NCI-H524 (cell line): ENCODE measurements at regions not wholly inside any gene's neighbourhood (a gene's known extent, or its start where the extent isn't known, plus 50 kb on each side); places are given as distances from the start of the nearest gene placed in this dataset.

Source experiments
- DNase-seq, 2 experiments: peaks; one replicate each; lab custom pipeline; 2025; lab: John Stamatoyannopoulos, UW

GRCh38 chr18:4639628-4640310, 184.7 kb upstream of the DLGAP1 start:
- DNase-seq: peak in 1 of 2 experiments; percentile 44

- DNase-seq: no peak
Observed at GRCh38 chr18:4638680-4639079, 183.6 kb upstream of the DLGAP1 start.

GRCh38 chr18:4637876-4638275, 182.8 kb upstream of the DLGAP1 start:
- DNase-seq: no peak

- peak; percentile 1 to 65 for DNase-seq
Observed at GRCh38 chr18:4636967-4637366, 181.9 kb upstream of the DLGAP1 start.

- DNase-seq: no peak
Observed at GRCh38 chr18:4631239-4631638, 176.1 kb upstream of the DLGAP1 start.

GRCh38 chr18:4605212-4605611, 150.1 kb upstream of the DLGAP1 start:
- peak in 1 of 2 experiments; percentile 8 for DNase-seq

- DNase-seq: no peak
Observed at GRCh38 chr18:4603955-4604354, 148.8 kb upstream of the DLGAP1 start.

- peak in 1 of 2 experiments; percentile 59 for DNase-seq
Observed at GRCh38 chr18:4599312-4599711, 144.2 kb upstream of the DLGAP1 start.

- DNase-seq: no peak
Observed at GRCh38 chr18:4597301-4597700, 142.2 kb upstream of the DLGAP1 start.

GRCh38 chr18:4593895-4594294, 138.8 kb upstream of the DLGAP1 start:
- DNase-seq: no peak

GRCh38 chr18:4593459-4593858, 138.4 kb upstream of the DLGAP1 start:
- no peak for DNase-seq

- no peak for DNase-seq
Observed at GRCh38 chr18:4589056-4589800, 134.1 kb upstream of the DLGAP1 start.

GRCh38 chr18:4587204-4587603, 132.1 kb upstream of the DLGAP1 start:
- no peak for DNase-seq

- DNase-seq: no peak
Observed at GRCh38 chr18:4586731-4587130, 131.6 kb upstream of the DLGAP1 start.

- no peak for DNase-seq
Observed at GRCh38 chr18:4582431-4583335, 127.6 kb upstream of the DLGAP1 start.

GRCh38 chr18:4581966-4582365, 126.9 kb upstream of the DLGAP1 start:
- no peak for DNase-seq

- DNase-seq: no peak
Observed at GRCh38 chr18:4578449-4578848, 123.3 kb upstream of the DLGAP1 start.

- DNase-seq: no peak
Observed at GRCh38 chr18:4573735-4574134, 118.6 kb upstream of the DLGAP1 start.

- no peak for DNase-seq
Observed at GRCh38 chr18:4557502-4557901, 102.4 kb upstream of the DLGAP1 start.

GRCh38 chr18:4551001-4551360, 95.9 kb upstream of the DLGAP1 start:
- DNase-seq: peak in 1 of 2 experiments; percentile 25

- DNase-seq: no peak
Observed at GRCh38 chr18:4549164-4549872, 94.2 kb upstream of the DLGAP1 start.

- no peak for DNase-seq
Observed at GRCh38 chr18:4547126-4547525, 92.0 kb upstream of the DLGAP1 start.
